Limb (tissue), 2 donors: ENCODE measurements at regions not wholly inside any gene's neighbourhood (a gene's known extent, or its start where the extent isn't known, plus 50 kb on each side); places are given as distances from the start of the nearest gene placed in this dataset.

Experiments
- DNase-seq, 2 donors: peaks; one replicate each; pipeline ENCODE4 v3.0.0-alpha.2; 2016; ENCODE audit errors: extremely low spot score in 2 of 2

GRCh38 chr6:169310983-169311382 lies 57.3 kb upstream of the THBS2 start:
- no peak for DNase-seq
